ENCODE measurements at regions not wholly inside any gene's neighbourhood (a gene's known extent, or its start where the extent isn't known, plus 50 kb on each side); places are given as distances from the start of the nearest gene placed in this dataset.

- DNase-seq: no peak
Observed at GRCh38 chr4:38347251-38347650, 316.7 kb upstream of the KLF3 start.

DNA sequence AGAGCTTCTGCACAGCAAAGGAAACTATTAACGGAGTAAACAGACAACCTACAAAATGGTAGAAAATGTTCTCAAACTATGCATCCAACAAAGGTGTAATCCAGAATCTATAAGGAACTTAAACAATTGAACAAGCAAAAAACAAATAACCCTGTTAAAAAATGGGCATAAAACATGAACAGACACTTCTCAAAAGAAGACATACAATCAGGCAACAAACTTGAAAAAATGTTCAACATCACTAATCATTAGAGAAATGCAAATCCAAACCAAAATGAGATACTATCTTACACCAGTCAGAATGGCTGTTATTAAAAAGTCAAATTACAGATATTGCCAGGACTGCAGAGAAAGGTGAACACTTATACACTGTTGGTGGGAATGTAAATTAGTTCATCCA is 309.6 kb upstream of the KLF3 start:
- DNase-seq: no peak

DNA sequence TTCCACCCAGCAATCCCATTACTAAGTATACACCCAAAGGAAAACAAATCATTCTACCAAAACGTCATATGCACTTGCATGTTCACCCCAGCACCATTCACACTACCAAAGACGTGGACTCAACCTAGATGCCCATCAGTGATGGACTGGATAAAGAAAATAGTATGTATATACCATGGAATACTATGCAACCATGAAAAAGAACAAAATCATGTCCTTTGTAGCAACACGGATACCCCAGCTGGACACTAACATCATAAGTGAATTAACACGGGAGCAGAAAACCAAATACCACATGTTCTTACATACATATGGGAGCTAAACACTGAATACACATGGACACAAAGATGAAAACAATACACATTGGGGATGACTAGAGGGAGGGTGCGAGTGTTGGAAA is 309.1 kb upstream of the KLF3 start:
- DNase-seq: no peak

DNA sequence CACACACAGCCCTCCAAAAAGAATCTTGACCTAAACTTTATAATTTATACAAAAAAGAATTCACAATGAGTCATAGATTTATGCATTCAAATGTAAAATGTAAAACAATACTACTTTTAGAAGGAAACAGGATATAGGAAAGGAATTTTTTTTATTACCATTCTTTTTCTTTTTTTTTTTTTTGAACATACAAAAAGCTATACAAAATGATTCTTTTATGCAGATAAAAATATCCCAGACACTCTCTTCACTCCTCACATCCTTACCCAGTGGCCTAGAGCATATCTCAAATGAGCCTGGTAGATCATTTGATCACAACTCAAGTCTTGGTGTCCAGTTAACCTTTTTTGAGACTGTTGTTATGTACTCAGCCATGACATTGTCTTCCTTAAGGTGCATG is 307.3 kb upstream of the KLF3 start:
- no peak for DNase-seq

DNA sequence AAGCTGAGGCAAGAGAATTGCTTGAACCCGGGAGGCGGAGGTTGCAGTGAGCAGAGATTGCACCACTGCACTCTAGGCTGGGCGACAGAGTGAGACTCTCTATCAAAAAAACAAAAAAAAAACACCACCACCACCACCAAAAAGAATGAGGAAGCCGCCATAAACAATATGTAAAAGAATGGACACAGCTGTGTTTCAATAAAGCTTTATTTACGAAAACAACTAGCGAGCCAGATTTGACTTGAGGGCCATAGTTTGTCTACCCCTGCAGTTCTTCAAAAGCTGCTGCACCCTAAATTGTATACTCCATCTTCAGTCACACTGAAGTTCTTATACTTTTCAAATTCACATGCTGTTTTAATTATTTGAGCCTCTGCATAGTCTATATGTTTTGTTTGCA is 306.5 kb upstream of the KLF3 start:
- DNase-seq: no peak

DNA sequence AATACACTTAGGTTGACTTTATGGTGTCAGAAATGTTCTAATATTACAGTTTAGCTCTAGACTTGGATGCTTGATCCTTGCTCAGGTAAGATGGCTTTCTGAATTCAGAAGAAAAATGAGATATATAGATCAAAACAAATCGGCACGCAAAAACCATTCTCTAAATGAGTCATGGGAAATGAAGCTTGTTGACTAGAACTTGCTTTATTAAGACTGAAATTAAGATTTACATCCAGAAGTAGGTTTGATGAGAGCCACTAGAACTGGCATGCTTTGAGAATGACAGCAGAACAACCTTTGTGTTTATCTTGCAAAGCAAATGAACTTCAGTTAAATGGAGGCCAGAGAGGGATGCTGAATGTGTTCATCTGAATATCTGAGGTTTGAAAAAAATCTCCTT is 304.9 kb upstream of the KLF3 start:
- DNase-seq: no peak

DNA sequence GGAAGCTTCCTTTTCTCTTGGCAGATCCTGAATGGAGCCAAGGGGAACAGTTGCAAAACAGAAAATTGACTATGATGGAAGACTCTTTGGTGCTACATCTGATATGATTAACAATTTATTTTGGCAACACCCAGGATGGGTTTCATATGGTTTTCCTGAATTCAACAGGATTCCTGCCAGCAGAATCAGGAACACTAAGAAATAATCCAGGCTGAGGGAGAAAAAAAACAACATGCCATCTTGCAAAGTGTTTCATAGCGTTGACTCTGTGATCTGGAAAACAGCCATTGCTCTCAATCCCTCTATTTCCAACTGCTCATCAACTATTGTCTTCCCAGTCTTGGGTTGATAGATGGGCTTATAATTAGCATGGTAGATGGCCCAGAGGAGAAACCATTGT is 303.8 kb upstream of the KLF3 start:
- no peak for DNase-seq

DNA sequence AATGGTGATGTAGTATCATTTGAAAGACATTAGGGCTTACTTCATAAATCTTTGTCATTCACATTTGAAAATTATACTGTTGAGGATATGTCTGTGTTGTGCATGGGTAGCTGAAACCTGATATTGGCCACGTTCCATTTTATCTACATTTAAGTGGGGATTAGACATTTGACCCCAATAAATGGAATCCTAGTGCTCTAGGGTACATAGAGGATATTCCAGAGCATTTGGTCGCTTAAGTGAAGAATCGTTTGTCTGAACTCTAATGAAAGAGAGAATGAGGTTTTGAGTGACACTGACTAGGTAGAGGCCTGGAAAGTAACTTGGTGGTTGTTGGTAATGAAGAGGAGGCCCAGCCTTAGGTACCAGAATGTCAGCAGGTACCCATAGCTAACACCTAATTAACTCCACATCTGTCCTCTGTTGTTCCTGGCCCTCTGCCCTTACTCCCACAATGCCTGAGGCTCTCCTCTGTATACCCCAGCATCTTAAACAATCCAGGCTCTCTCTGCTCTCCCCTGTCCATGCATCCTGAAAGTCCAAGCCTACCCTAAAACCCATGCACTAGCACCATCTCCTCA is 299.5 kb upstream of the KLF3 start:
- DNase-seq: no peak

- no peak for DNase-seq
Observed at GRCh38 chr4:38365261-38365660, 298.7 kb upstream of the KLF3 start.

GRCh38 chr4:38365748-38366310 is 298.2 kb upstream of the KLF3 start:
- DNase-seq: no peak

DNA sequence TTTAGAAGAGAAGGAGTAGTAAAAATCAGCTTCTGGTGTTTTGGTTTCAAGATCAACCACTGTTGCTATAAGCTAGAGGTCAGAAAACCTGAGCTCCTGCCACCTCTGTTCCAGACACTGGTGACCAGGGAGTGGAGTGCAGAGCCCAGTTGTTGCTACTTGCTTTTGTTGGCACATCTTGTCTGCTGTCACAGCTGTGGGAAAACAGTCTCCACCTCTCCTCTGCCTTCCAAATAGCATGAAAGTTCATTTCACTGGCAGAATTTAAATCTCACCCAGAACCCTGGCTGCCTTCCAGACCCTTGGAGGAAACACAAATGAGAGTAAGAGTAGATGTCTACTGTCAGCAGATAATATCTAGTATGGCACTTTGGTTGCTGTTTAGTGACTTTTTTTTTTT is 297.5 kb upstream of the KLF3 start:
- DNase-seq: no peak

DNA sequence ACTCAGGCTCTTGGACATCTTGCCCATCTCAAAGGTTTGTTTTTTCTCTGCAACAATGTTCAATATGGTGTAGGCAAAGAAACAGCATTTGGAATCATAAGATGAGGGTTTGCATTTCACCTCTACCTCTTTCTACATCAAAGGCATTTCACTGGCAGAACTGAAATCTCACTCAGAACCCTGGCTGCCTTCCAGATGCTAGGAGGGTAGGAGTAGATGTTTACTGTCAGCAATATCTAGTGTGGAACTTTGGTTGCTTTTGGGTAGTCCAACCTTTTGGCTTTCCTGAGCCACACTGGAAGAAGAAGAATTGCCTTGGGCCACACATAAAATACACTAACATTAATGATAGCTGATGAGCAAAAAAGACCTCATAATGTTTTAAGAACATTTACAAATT is 297.0 kb upstream of the KLF3 start:
- no peak for DNase-seq

GRCh38 chr4:38367642-38368174 is 296.3 kb upstream of the KLF3 start:
- DNase-seq: no peak

- DNase-seq: peak; percentile 11
Observed at GRCh38 chr4:38368613-38369012, 295.4 kb upstream of the KLF3 start.

DNA sequence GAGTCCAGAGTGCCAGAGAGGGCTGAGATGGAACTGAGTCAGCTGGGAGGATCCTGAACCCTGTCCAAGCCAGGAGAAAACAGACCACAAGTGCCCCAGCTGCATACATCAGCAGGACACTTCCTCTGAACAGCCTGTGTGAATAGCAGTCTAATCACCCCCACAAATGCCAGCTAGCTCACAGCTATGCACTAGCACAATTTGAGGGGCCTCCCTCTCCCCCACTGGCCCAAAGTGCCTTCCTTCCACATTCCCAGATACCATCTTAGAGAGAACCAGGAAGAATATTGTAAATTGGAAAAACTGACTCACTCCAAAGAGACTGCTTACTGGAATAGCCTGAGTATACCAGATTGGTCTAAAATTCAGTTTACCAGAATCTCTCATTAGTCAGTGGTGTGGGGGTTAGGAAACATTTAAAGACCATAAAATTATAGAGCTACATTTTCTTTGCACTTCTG is 292.6 kb upstream of the KLF3 start:
- no peak for DNase-seq

DNA sequence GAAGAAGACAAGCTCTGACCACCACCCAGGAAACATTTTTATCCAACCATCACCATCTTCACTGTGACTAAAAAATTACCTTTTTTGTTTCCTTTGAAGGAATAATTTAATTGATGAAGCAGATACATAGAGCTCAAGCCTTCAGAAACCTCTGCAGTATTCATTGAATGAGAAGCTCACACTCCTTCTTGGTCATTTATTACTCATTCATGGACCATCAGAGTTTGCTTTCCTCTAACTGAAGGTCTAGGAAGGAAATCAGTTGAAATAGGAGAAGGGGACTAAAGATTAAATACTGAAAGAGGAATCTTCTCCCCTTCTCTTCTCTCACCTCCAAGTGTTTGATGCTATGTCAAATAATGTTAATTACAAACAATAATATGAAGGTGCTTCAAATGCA is 290.6 kb upstream of the KLF3 start:
- DNase-seq: no peak

- DNase-seq: no peak
Observed at GRCh38 chr4:38377195-38377594, 286.8 kb upstream of the KLF3 start.

GRCh38 chr4:38378478-38378877 is 285.5 kb upstream of the KLF3 start:
- no peak for DNase-seq

DNA sequence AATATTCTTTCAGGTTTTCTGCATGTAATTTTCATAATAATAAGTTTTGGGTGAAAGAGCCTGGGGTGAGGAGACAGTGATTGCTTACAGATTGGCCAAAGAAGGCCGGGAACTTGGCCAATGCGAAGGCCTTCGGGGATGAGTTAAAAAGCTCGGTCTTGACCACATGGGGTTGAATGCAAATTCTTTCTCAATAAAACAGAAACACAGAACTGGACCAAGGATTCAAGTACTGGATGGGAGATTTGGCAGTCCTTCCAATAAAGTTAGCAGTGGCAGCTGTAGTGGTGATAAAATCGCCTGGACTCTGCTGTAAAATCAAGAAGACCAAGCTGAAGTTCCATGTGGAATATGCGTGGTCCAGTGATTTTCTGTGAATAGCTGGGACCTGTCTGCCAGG is 282.2 kb upstream of the KLF3 start:
- no peak for DNase-seq

DNA sequence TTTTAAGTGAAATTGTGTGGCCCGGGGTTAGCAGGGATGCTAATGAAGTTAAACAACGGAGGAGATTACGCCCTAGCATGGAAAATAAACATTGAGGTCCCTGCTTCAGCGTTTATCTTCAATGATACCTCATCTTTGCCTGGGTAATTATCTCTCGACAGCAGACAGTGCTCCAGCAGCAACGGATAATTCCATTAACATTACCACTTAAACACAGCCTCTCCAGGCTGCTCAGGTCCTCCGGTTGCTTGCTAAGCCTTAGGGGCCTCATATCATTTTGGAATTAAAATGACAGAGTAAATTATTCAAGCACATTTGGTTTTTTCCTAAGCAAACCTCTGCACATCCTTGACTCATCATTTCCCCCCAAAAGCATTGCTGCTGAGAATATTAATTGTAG is 281.5 kb upstream of the KLF3 start:
- DNase-seq: no peak

DNA sequence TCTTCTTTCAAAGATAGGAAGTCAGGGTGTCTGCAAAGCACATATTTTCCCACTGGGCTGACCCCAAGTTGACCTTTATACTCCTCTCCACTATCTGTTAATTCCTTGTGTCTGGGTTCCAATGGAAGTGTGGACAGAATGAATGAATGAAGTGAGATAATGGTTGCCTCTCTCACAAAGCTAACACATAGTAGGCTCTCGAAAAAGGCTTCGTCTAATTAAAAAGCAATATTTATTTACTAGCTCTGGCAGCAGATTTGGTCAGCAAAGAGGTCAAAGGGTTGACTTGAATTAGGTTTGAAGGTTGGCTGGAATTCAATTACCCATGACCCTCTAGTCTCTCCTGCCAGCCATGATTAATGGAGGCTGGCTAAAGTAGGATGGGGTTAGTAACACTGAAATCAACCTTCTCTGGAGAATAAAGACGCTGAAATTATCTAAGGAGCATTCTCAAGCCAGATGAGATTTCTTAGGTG is 280.3 kb upstream of the KLF3 start:
- no peak for DNase-seq

DNA sequence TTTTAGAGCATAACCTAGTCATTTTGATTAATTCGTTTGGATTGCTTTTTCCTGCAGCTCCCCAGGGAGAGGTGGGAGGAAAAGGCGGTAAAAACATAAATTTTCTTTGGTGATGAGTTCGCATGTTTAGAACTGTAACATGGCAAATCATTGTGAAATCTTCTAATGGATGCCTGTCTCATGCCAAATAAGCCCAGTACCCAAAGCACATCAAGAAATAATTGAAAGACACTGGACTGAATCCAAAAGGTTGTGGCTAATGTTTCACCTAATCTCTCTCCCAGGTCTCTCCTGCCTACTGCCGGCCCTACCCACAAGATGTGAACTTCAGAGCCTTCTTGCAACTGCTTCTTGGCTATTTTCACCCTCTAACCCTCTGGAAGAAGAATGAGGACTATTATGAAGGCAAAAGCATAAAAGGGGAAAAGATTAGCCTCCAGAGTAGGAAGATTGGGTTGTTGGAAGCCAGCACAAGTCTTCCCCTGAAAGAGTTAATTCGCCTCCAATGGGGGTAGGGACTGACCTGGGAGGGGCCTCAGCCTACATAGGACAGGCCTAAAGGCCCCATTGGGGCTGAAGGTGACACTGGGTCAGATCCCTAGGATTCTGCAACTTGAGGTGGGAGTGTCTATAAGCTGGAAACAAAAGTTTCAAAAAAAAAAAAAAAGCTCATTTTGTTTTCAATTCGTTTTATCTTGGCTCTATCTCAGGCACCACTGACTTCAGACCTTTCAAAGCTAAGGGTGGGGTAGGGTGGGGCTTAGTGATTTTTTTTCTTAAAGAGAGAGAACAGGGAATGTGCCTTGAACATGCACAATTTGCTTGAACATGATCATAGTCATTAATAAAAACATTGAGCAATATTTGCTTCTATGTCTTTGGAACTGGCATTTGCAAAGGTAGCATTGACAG is 278.6 kb upstream of the KLF3 start:
- no peak for DNase-seq

DNA sequence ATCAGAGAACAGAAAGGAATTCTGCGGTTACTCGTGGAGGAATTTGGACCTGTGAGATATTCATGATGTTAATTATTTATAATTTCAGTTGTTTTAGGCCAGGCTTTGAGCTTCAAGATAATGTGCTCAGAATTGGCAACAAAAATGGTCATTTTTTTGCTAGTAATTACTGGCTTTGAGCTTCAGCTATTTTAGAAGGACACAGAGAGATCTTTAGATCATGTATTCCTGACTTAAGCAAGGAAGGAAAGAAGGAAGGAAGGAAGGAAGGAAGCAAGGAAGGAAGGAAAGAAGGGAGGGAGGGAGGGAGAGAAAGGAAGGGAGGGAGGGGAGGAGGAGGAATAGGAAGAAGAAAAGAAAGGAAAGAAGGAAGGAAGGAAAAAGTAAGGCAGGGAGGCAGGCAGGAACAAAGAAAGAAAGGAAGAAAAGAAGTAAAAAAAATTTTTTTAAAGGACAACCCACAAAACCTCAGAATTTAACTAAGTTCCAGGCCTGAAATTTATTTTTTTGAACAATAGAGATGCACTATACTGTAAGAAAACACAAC is 277.9 kb upstream of the KLF3 start:
- DNase-seq: no peak
